MV-4-11 (cell line): ENCODE measurements at regions not wholly inside any gene's neighbourhood (a gene's known extent, or its start where the extent isn't known, plus 50 kb on each side); places are given as distances from the start of the nearest gene placed in this dataset.

Experiments
- DNase-seq: peaks from one replicate; lab custom pipeline; 2025; lab: John Stamatoyannopoulos, UW

- no peak for DNase-seq
Observed at GRCh38 chr9:113665064-113665463, 201.5 kb downstream of the RGS3 start.

DNA sequence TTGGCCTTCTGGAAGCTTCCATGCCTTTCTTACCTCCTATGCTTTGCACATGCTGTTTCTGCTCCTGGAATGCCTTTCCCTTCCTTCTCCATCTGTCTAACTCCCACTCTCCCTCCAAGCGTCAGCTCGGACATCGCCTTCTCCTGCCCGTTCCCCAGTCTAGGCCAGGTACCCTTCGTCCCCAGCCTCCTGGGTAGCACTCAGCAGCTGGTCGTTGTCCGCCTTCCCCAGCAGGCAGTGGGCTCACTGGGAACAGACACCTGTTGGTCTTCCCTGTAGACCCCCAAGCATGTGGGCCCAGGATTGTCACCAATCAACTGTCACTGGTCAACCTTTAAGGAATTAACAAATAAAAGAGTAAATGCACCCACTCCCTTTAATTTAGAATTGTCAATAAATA lies 202.2 kb downstream of the RGS3 start:
- DNase-seq, result no peak

DNA sequence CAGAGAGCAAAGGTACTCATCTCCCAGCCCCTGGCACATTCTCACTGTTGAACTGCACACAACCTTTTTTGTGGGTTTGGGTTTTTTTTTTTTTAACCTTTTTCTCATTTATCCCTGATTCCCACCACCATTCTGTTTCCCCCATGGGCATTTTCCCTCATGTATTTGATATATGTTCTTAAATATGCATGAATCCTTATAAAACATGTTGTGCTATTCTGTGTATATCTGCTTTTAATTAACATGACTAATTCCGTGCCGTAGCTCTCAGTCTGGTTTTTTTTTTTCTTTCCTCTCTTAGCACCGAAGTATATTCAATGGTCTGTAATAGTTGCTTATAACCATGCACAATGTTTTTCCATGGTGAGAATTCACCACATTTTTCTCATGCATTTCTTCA lies 204.5 kb downstream of the RGS3 start:
- DNase-seq, result no peak

GRCh38 chr9:113669522-113670115 lies 206.1 kb downstream of the RGS3 start:
- peak; percentile 75 for DNase-seq

- no peak for DNase-seq
Observed at GRCh38 chr9:113673726-113674125, 202.4 kb upstream of the ZNF618 start.

DNA sequence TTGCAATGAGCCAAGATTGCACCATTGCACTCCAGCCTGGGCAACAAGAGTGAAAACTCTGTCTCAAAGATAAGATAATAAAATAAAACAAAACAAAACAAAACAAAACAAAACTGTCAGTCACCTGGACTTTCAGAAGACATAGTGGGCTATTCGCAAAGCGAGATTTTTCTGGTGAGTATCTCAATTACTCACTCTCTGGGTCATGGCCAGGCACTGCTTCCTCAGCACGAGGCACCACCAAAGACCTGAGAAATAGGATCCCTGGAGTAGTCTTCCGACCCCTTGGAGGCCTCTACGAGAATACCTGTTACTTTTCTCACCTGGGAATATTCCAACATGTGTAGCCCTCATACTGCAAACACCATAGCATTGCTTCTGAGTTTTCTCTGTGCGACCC lies 201.7 kb upstream of the ZNF618 start:
- no peak for DNase-seq

DNA sequence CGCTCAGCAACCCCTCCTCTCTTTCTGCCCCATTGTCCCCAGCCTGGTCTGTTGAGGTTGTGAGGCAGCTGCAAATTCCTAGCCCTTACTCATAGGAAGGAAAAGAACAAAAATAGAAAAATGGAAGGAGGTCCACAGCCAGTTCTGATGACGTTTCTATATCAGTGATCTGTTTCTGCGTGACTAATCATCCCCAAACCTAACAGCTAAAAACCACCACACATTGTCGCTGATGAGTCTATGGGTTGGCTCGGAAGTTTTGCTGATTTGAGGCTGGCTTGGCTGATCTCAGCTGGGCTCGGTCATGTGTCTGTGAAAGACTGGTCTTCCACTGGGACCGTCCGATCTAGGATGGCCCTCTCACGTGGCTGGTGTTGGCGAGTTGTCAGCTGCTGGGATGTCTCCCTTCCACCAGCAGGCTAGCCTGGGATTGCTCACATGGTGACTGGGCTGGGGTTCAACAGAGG lies 200.6 kb upstream of the ZNF618 start:
- DNase-seq, result peak; percentile 92

DNA sequence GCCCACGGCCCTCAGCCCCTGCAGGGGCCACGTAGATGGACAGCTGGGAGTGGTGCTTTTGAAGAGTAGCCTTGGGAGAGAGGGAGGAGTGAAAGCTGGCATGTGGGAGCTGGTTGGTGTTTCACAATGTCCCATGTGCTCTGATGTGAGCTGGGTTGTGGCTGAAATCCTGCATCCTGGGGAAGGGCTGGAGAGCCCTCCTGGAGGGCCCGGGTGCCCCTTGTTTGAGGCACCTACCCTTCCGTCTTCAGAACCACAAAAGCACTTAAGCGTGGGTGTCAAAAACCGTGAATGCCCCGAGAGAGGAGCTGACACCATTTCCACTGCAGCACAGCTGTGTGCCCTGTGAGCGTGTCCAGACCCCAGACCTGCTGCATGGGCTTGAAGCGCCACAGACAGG lies 199.1 kb upstream of the ZNF618 start:
- peak; percentile 69 for DNase-seq

- DNase-seq, result no peak
Observed at GRCh38 chr9:113677569-113677968, 198.5 kb upstream of the ZNF618 start.

- no peak for DNase-seq
Observed at GRCh38 chr9:113678119-113678858, 197.8 kb upstream of the ZNF618 start.

- DNase-seq, result no peak
Observed at GRCh38 chr9:113678859-113679256, 197.3 kb upstream of the ZNF618 start.

GRCh38 chr9:113682297-113682771 lies 193.8 kb upstream of the ZNF618 start:
- DNase-seq, result peak; percentile 48

DNA sequence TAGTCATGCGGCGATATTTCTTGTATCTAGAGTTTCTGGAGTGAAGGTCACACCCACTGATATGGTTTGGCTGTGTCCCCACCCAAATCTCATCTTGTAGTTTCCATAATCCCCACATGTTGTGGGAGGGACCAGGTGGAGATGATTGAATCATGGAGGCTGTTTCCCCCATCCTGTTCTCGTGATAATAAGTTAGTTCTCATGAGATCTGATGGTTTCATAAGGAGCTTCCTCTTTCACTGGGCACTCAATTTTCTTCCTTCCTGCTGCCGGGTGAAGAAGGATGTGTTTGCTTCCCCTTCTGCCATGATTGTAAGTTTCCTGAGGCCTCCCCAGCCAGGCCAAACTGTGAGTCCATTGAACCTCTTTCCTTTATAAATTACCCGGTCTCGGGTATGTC lies 190.5 kb upstream of the ZNF618 start:
- DNase-seq, result peak; percentile 89

DNA sequence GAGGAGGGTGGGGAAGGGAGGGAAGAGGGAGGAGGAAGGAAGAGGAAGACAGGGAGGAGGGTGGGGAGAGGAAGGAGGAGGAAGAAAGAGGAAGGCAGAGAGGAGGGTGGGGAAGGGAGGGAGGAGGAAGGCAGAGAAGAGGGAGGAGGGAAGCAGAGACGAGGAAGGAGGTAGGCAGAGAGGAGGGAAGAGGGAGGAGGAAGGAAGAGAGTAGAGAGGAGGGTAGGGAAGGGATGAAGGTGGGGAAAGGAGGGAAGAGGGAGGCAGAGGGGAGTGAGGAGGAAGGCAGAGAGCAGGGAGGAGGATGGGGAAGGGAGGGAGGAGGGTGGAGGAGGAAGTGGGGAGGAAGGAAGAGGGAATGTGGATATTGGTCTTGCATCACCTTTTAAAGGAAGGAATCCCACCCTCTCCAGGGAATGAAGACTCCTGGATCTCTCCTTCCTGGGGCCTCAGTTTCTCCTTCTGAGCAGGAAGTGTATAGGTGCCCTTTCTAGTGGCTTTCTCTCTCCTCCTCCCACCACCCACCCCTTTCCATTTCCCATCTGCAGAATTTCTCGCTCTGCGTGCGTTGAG lies 188.9 kb upstream of the ZNF618 start:
- no peak for DNase-seq

GRCh38 chr9:113687680-113688371 lies 188.3 kb upstream of the ZNF618 start:
- DNase-seq, result no peak

- DNase-seq, result no peak
Observed at GRCh38 chr9:113690055-113690740, 185.9 kb upstream of the ZNF618 start.

- no peak for DNase-seq
Observed at GRCh38 chr9:113692256-113692655, 183.9 kb upstream of the ZNF618 start.

DNA sequence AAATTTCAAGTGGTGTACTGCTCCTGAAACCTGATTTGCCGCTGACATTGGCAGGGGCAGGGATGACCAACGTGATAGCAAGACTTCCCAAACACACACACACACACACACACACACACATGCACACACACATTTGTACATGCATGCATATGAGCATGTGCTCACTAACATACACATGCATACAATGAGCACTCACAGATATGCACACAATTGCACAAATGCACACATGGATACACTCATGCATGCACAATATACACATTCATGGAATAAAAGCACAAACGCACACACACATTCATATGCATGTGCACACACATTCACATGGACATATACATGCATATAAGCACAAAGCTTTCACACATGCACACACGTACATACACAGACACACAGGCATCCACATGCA lies 181.2 kb upstream of the ZNF618 start:
- DNase-seq, result no peak

GRCh38 chr9:113695440-113695851 lies 180.7 kb upstream of the ZNF618 start:
- no peak for DNase-seq

DNA sequence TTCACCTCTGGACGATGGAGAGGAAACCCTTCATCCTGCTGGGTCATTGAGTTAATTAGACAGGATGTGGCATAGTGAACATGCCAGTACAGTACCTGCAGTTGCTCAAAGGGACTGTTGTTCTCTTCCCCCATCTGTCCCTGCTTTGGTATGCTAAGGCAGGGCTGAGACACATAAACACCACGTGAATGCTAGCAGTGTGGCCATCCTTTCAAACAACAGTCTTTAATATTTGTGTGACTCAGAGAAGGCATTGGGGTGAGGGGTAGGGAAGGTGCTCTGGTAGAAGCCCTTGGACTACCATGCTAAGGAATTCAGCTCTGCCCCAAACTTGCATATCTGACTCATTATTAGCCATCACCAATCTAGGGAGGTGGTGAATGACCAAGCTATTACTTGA lies 180.2 kb upstream of the ZNF618 start:
- no peak for DNase-seq

- DNase-seq, result no peak
Observed at GRCh38 chr9:113701774-113702755, 174.0 kb upstream of the ZNF618 start.
